OCI-LY7 (cell line): ENCODE measurements at regions not wholly inside any gene's neighbourhood (a gene's known extent, or its start where the extent isn't known, plus 50 kb on each side); places are given as distances from the start of the nearest gene placed in this dataset.

Experiments used
- BruUV-seq: library from RNA; stranded (reverse); fragments of 400-500 nt; replicated peaks from 2 replicates; lab custom pipeline; 2021; lab: Mats Ljungman, UMichigan
- CTCF ChIA-PET: fragments of 300-600 bp; sonication (Branson Sonifier 250); formaldehyde crosslinking; loops from one replicate; lab custom pipeline; 2022; ENCODE audit warnings: antibody characterized with exemption; ENCODE audit not compliant: unreplicated experiment; lab: Charles Lee
- POLR2A ChIA-PET: fragments of 300-600 bp; sonication (Branson Sonifier 250); formaldehyde crosslinking; loops from one replicate; lab custom pipeline; 2022; ENCODE audit warnings: antibody characterized with exemption; lab: Charles Lee
- DNase-seq: peaks from one replicate; pipeline ENCODE4 v3.0.0-alpha.2; 2015; ENCODE audit warnings: low spot score
- H2AFZ ChIP-seq: fragments of 200-600 bp; sonication (generic), shearing (Covaris generic); 2 replicates; pipeline ENCODE4 v1.6.1; 2014; ENCODE audit warnings: mild to moderate bottlenecking, antibody characterized with exemption, low read length, moderate library complexity
- H3K27ac ChIP-seq: fragments of 200-600 bp; sonication (generic); 2 replicates; pipeline ENCODE4 v1.5.1; 2014; ENCODE audit warnings: mixed run types, low read depth, mild to moderate bottlenecking, moderate library complexity, low read length, inconsistent platforms; ENCODE audit not compliant: poor library complexity, severe bottlenecking
- H3K36me3 ChIP-seq: fragments of 200-600 bp; sonication (generic); 2 replicates; pipeline ENCODE4 v1.6.1; 2014; ENCODE audit warnings: mild to moderate bottlenecking, antibody characterized with exemption, low read length, moderate library complexity, mixed read lengths; ENCODE audit not compliant: insufficient read depth
- H3K4me1 ChIP-seq: fragments of 200-600 bp; sonication (generic); 2 replicates; pipeline ENCODE4 v1.5.1; 2014; ENCODE audit warnings: mild to moderate bottlenecking, low read length; ENCODE audit not compliant: insufficient read depth, poor library complexity, severe bottlenecking
- H3K4me2 ChIP-seq: fragments of 200-600 bp; sonication (generic); 2 replicates; pipeline ENCODE4 v1.6.1; 2014; ENCODE audit warnings: mild to moderate bottlenecking, low read length
- H3K4me3 ChIP-seq: fragments of 200-600 bp; sonication (generic); 2 replicates; pipeline ENCODE4 v1.5.1; 2014; ENCODE audit warnings: mild to moderate bottlenecking, low read depth, low read length; ENCODE audit not compliant: poor library complexity, severe bottlenecking
- H3K79me2 ChIP-seq: fragments of 200-600 bp; sonication (generic); 2 replicates; pipeline ENCODE4 v1.6.1; 2016; ENCODE audit warnings: low read depth, mild to moderate bottlenecking, low read length, moderate library complexity, mixed read lengths; ENCODE audit not compliant: insufficient read depth
- H3K9me2 ChIP-seq: fragments of 200-600 bp; sonication (generic); 2 replicates; pipeline ENCODE4 v1.6.1; 2016; ENCODE audit warnings: mild to moderate bottlenecking, low read length, mixed read lengths; ENCODE audit not compliant: insufficient read depth
- H3K9me3 ChIP-seq: fragments of 200-600 bp; sonication (generic); 2 replicates; pipeline ENCODE4 v1.6.1; 2014; ENCODE audit warnings: mild to moderate bottlenecking, mixed run types, low read length, mixed read lengths
- H4K20me1 ChIP-seq: fragments of 200-600 bp; sonication (generic); 2 replicates; pipeline ENCODE4 v1.6.1; 2014; ENCODE audit warnings: mild to moderate bottlenecking, antibody characterized with exemption, low read length, moderate library complexity, mixed read lengths; ENCODE audit not compliant: insufficient read depth
- CTCF ChIP-seq: fragments of 200-600 bp; sonication (generic); conservative IDR thresholded peaks from 2 replicates; pipeline ENCODE4 v1.5.1; 2014; ENCODE audit warnings: mild to moderate bottlenecking, antibody characterized with exemption, low read length, moderate library complexity, mixed read lengths
- EZH2phosphoT487 ChIP-seq: fragments of 200-600 bp; sonication (generic); IDR thresholded peaks from 2 replicates; pipeline ENCODE4 v1.6.1; 2018; ENCODE audit warnings: low read depth, borderline replicate concordance, mild to moderate bottlenecking, mixed run types, antibody characterized with exemption, low read length, moderate library complexity, mixed read lengths
- intact Hi-C: fragments of 100-400 bp; cut with micrococcal nuclease; formaldehyde crosslinking; loops from one replicate; pipeline ENCODE4 v1.10.0; 2022; ENCODE audit not compliant: unreplicated experiment

GRCh38 chr2:14700753-14701152, 68.2 kb downstream of the LRATD1 start:
- H3K27ac ChIP-seq = no peak overlapping the region
- intact Hi-C loops = no loop called here
- ChIA-PET CTCF (no interaction called here), POLR2A (no interaction called here)
- no peak overlapping the region for H3K4me3 ChIP-seq
- H3K4me2 ChIP-seq = no peak overlapping the region
- no peak for TF ChIP-seq EZH2phosphoT487
- TF ChIP-seq CTCF = no peak
- no peaks in the 10 kb centered on the region for H4K20me1 ChIP-seq
- no TSS peak for BruUV-seq
- DNase-seq = no peak
- H3K79me2 ChIP-seq = no peaks in the 10 kb centered on the region
- no peaks in the 10 kb centered on the region for H3K9me3 ChIP-seq
- no peak overlapping the region for H2AFZ ChIP-seq
- no peaks in the 10 kb centered on the region for H3K4me1 ChIP-seq
- no peaks in the 10 kb centered on the region for H3K9me2 ChIP-seq
- H3K36me3 ChIP-seq = no peaks in the 10 kb centered on the region

- Histone ChIP-seq H3K79me2 (no peaks in the 10 kb centered on the region), H3K4me2 (no peak overlapping the region), H3K27ac (no peak overlapping the region), H3K9me2 (no peaks in the 10 kb centered on the region), H3K9me3 (no peaks in the 10 kb centered on the region), H3K4me3 (no peak overlapping the region), H4K20me1 (no peaks in the 10 kb centered on the region), H3K36me3 (no peaks in the 10 kb centered on the region), H2AFZ (no peak overlapping the region), H3K4me1 (no peaks in the 10 kb centered on the region)
- ChIA-PET CTCF (no interaction called here), POLR2A (no interaction called here)
- DNase-seq = no peak
- no TSS peak for BruUV-seq
- no peak for TF ChIP-seq CTCF
- intact Hi-C loops = no loop called here
Observed at GRCh38 chr2:14702258-14702657, 69.7 kb downstream of the LRATD1 start.

- POLR2A ChIA-PET = no interaction called here
- CTCF ChIA-PET = no interaction called here
- Histone ChIP-seq H3K4me3 (no peak overlapping the region), H3K27ac (no peak overlapping the region), H3K4me1 (no peaks in the 10 kb centered on the region), H3K36me3 (no peaks in the 10 kb centered on the region), H3K4me2 (no peak overlapping the region), H3K9me2 (no peaks in the 10 kb centered on the region), H3K79me2 (no peaks in the 10 kb centered on the region), H3K9me3 (no peaks in the 10 kb centered on the region), H4K20me1 (no peaks in the 10 kb centered on the region), H2AFZ (no peak overlapping the region)
- TF ChIP-seq CTCF (no peak), EZH2phosphoT487 (no peak)
- DNase-seq = no peak
- intact Hi-C loops = no loop called here
- no TSS peak for BruUV-seq
Observed at GRCh38 chr2:14706201-14706600, 73.7 kb downstream of the LRATD1 start.
